OCI-LY1 (cell line): ENCODE measurements at regions not wholly inside any gene's neighbourhood (a gene's known extent, or its start where the extent isn't known, plus 50 kb on each side); places are given as distances from the start of the nearest gene placed in this dataset.

Source experiments
- H2AFZ ChIP-seq: fragments of 200-600 bp; sonication (generic), shearing (Covaris generic); 2 replicates; pipeline ENCODE4 v1.6.0; 2014; ENCODE audit warnings: antibody characterized with exemption, mild to moderate bottlenecking, low read length
- H3F3A ChIP-seq: fragments of 200-600 bp; sonication (generic), shearing (Covaris generic); 2 replicates; pipeline ENCODE4 v1.6.0; 2014; ENCODE audit warnings: mild to moderate bottlenecking, antibody characterized with exemption, low read length, moderate library complexity; ENCODE audit not compliant: insufficient read depth
- H3K27ac ChIP-seq: fragments of 200-600 bp; sonication (generic); 2 replicates; pipeline ENCODE4 v1.5.1; 2014; ENCODE audit warnings: low read length, mixed run types, mild to moderate bottlenecking, low read depth; ENCODE audit not compliant: poor library complexity, severe bottlenecking
- H3K27me3 ChIP-seq: fragments of 200-600 bp; sonication (generic); 2 replicates; pipeline ENCODE4 v1.6.0; 2014; ENCODE audit warnings: antibody characterized with exemption, mild to moderate bottlenecking, low read length, moderate library complexity; ENCODE audit not compliant: insufficient read depth
- H3K36me3 ChIP-seq: fragments of 200-600 bp; sonication (generic); 2 replicates; pipeline ENCODE4 v1.6.1; 2014; ENCODE audit warnings: mild to moderate bottlenecking, antibody characterized with exemption, low read length, moderate library complexity, mixed read lengths; ENCODE audit not compliant: insufficient read depth
- H3K4me1 ChIP-seq: fragments of 200-600 bp; sonication (generic); 2 replicates; pipeline ENCODE4 v1.5.1; 2014; ENCODE audit warnings: mild to moderate bottlenecking, low read length, moderate library complexity; ENCODE audit not compliant: insufficient read depth, severe bottlenecking
- H3K4me2 ChIP-seq: fragments of 200-600 bp; sonication (generic), shearing (Covaris generic); 2 replicates; pipeline ENCODE4 v1.6.1; 2014; ENCODE audit warnings: low read length
- H3K4me3 ChIP-seq: fragments of 200-600 bp; sonication (generic); 2 replicates; pipeline ENCODE4 v1.5.1; 2014; ENCODE audit warnings: low read length, low read depth, mild to moderate bottlenecking, mixed read lengths; ENCODE audit not compliant: poor library complexity, severe bottlenecking
- H3K79me2 ChIP-seq: fragments of 200-600 bp; shearing (Covaris generic); 2 replicates; pipeline ENCODE4 v1.6.1; 2016; ENCODE audit warnings: mixed run types, low read length, mixed read lengths; ENCODE audit not compliant: insufficient read depth
- H3K9ac ChIP-seq: fragments of 200-600 bp; sonication (generic), shearing (Covaris generic); 2 replicates; pipeline ENCODE4 v1.6.1; 2014; ENCODE audit warnings: mild to moderate bottlenecking, low read length, mixed read lengths
- H3K9me2 ChIP-seq: fragments of 200-600 bp; sonication (generic), shearing (Covaris generic); 2 replicates; pipeline ENCODE4 v1.6.1; 2014; ENCODE audit warnings: low read depth, mild to moderate bottlenecking, low read length, mixed read lengths
- H3K9me3 ChIP-seq: fragments of 200-600 bp; shearing (Covaris generic); 2 replicates; pipeline ENCODE4 v1.6.1; 2014; ENCODE audit warnings: low read length, mixed read lengths
- H4K20me1 ChIP-seq: fragments of 200-600 bp; sonication (generic), shearing (Covaris generic); 2 replicates; pipeline ENCODE4 v1.6.0; 2016; ENCODE audit warnings: mild to moderate bottlenecking, low read length; ENCODE audit not compliant: insufficient read depth
- EZH2 ChIP-seq: fragments of 200-600 bp; sonication (generic), shearing (Covaris generic); IDR thresholded peaks from 2 replicates; pipeline ENCODE4 v1.8.0; 2017; ENCODE audit warnings: borderline replicate concordance, mixed run types, mild to moderate bottlenecking, antibody characterized with exemption, low read length, moderate library complexity, mixed read lengths
- TF ChIP-seq, protein P1 (sequence below): fragments of 200-600 bp; sonication (generic), shearing (Covaris generic); IDR thresholded peaks from 2 replicates; pipeline ENCODE4 v1.5.1; 2017; ENCODE audit warnings: mild to moderate bottlenecking, antibody characterized with exemption, low read length, moderate library complexity, mixed read lengths

DNA sequence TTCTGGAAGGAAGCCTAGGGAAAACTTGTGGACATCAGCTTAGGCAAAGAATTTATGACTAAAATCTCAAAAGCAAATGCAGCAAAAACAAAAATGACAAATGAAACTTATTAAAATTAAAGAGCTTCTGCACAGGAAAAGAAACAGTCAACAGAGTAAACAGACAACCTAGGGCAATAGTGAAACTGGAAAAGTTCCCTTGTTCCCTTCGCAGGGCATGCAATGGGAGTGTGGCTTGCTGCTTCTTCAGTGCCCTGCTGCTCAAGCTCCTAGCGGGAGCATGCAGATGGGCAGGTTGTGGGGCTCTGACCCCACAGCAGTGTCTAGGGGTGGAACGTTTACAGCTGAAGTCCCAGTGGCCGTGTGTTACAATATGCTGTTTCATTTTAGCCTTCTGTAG, 1797.4 kb downstream of the NCAM2 start:
- Histone ChIP-seq H3K36me3 (no peaks in the 10 kb centered on the region), H4K20me1 (no peaks in the 10 kb centered on the region), H3K4me3 (no peak overlapping the region), H3K4me2 (no peak overlapping the region), H3F3A (no peaks in the 10 kb centered on the region), H3K9ac (no peak overlapping the region), H3K9me3 (no peaks in the 10 kb centered on the region), H3K9me2 (no peaks in the 10 kb centered on the region), H2AFZ (no peak overlapping the region), H3K27me3 (no peaks in the 10 kb centered on the region), H3K27ac (no peak overlapping the region), H3K79me2 (no peaks in the 10 kb centered on the region), H3K4me1 (peaks cover 19% of the 10 kb centered on the region)
- TF ChIP-seq, protein P1, sequence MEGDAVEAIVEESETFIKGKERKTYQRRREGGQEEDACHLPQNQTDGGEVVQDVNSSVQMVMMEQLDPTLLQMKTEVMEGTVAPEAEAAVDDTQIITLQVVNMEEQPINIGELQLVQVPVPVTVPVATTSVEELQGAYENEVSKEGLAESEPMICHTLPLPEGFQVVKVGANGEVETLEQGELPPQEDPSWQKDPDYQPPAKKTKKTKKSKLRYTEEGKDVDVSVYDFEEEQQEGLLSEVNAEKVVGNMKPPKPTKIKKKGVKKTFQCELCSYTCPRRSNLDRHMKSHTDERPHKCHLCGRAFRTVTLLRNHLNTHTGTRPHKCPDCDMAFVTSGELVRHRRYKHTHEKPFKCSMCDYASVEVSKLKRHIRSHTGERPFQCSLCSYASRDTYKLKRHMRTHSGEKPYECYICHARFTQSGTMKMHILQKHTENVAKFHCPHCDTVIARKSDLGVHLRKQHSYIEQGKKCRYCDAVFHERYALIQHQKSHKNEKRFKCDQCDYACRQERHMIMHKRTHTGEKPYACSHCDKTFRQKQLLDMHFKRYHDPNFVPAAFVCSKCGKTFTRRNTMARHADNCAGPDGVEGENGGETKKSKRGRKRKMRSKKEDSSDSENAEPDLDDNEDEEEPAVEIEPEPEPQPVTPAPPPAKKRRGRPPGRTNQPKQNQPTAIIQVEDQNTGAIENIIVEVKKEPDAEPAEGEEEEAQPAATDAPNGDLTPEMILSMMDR = no peak
- TF ChIP-seq EZH2 = no peak

DNA sequence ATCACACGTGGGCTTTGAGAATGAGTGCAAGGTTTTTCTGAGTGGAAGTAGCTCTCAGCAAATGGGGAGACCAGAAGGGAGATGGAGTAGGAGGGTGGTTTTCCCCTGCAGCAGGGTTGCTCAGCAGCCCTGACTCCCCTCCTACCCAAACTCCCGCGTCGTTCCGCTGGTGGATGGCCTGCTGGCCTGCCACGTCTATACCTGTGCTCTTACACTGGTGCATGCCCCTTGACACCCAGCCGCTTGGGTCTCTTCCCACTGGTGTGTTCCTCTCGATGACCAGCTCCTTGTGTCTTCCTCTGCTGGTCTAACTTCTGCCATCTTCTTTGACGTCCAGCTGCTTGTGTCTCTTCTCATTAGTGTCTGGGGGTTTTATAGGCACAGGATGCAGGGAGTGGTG, 1797.9 kb downstream of the NCAM2 start:
- Histone ChIP-seq H3K4me2 (no peak overlapping the region), H4K20me1 (no peaks in the 10 kb centered on the region), H3K27me3 (no peaks in the 10 kb centered on the region), H3K27ac (no peak overlapping the region), H3K9me3 (no peaks in the 10 kb centered on the region), H3K4me1 (peaks cover 19% of the 10 kb centered on the region), H3K36me3 (no peaks in the 10 kb centered on the region), H3K9me2 (no peaks in the 10 kb centered on the region), H2AFZ (peak overlapping the region; percentile 29; the same call in 1 of the 2 replicates), H3K4me3 (no peak overlapping the region), H3K79me2 (no peaks in the 10 kb centered on the region), H3K9ac (no peak overlapping the region), H3F3A (no peaks in the 10 kb centered on the region)
- TF ChIP-seq EZH2 = no peak
- TF ChIP-seq, protein P1 = no peak

DNA sequence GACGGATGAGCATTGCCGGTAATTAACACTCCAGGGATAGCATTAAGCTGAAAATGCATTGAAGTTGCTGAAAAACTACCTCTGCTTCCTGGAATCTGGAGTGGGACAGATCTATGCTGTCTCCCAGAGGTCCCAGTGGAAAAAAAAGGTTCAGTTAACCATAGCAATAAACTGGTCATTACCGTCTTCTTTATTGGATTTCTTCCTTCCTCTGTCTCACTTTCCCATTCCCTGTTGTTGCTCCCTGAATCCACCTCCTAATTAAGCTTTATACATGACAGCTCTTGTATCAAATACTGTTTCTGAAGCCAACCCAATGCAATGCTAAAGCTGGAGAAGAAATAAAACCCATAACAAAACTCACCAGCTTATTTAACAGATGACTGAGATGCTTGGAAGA, 1805.9 kb downstream of the NCAM2 start:
- no peak overlapping the region for H2AFZ ChIP-seq

More for the DNA sequence above, 1805.9 kb downstream of the NCAM2 start:
- no peak overlapping the region for H3K4me2 ChIP-seq
- H3K36me3 ChIP-seq = no peaks in the 10 kb centered on the region
- H3K27me3 ChIP-seq = no peaks in the 10 kb centered on the region
- H3F3A ChIP-seq = no peaks in the 10 kb centered on the region
- TF ChIP-seq, protein P1 = no peak
- no peak for TF ChIP-seq EZH2
- H3K9me2 ChIP-seq = no peaks in the 10 kb centered on the region
- H3K4me1 ChIP-seq = no peaks in the 10 kb centered on the region
- no peaks in the 10 kb centered on the region for H3K9me3 ChIP-seq
- no peak overlapping the region for H3K27ac ChIP-seq
- H4K20me1 ChIP-seq = no peaks in the 10 kb centered on the region
- no peak overlapping the region for H3K9ac ChIP-seq
- no peak overlapping the region for H3K4me3 ChIP-seq
- no peaks in the 10 kb centered on the region for H3K79me2 ChIP-seq
